ENCODE measurements at regions not wholly inside any gene's neighbourhood (a gene's known extent, or its start where the extent isn't known, plus 50 kb on each side); places are given as distances from the start of the nearest gene placed in this dataset.
"Not testable (repeated sequence)": the region's sequence is repeated elsewhere in the genome, so short reads cannot be mapped to it uniquely, and the experiment has no call there.

DNA sequence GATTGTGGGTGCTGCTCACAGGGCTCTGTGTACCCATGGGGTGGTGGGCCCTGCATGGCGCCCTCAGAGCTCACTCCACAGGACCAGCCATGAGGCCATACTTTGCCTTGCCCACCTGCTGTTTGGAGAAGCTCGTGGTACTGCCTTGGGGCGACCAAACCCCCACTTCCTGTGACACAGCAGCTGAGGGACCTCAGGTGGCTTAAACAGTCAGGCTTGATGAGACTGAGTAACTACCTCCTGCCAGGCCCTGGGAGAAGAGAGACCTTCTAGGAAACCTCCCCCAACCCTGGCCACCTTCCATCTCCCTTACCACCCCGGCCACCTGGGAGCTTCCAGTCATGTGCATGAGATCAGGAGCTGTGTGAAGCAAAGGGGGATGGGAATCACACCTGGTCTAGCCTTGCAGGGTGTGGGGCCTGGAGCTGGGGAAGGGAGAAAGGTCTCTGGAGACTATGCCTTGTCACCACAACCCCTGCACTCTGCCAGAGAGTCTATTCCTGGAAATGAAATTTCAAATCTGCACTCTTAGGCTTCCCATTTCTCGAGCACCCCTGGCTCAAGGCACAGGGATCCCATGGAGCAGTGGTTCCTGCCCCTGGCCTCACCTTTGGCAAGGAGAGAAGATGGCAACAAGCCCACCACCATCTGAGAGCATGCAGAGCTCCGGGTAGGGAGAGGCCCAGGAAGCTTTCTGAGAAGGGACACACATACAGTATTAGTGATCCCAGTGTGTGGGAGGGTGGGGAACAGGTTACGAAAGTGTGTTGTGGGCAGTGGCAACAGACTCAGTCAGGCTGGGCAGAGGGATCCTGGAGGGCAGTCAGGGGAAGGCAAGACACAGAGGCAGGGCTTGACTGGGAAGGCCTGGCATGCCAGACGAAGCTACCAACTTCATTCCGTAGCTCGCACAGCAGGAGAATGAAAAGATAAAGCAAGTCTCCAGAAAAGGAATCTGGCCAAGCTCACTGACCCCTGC is 125.0 kb downstream of the URI1 start:
- DNase-seq = no peak

DNA sequence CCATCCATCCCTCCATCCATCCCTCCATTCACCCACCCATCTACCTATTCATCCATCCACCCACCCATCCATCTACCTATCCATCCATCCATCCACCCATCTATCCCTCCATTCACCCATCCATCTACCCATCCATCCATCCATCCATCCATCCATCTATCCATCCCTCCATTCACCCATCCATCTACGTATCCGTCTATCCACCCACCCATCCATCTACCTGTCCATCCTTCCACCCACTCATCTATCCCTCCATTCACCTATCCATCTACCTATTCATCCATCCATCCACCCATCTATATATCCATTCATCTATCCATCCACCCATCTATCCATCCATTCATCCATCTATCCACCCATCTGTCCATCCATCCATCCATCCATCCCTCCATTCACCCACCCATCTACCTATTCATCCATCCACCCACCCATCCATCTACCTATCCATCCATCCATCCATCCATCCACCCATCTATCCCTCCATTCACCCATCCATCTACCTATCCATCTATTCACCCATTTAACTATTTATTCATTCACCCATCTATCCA is 126.0 kb downstream of the URI1 start:
- not testable (repeated sequence) for DNase-seq

DNA sequence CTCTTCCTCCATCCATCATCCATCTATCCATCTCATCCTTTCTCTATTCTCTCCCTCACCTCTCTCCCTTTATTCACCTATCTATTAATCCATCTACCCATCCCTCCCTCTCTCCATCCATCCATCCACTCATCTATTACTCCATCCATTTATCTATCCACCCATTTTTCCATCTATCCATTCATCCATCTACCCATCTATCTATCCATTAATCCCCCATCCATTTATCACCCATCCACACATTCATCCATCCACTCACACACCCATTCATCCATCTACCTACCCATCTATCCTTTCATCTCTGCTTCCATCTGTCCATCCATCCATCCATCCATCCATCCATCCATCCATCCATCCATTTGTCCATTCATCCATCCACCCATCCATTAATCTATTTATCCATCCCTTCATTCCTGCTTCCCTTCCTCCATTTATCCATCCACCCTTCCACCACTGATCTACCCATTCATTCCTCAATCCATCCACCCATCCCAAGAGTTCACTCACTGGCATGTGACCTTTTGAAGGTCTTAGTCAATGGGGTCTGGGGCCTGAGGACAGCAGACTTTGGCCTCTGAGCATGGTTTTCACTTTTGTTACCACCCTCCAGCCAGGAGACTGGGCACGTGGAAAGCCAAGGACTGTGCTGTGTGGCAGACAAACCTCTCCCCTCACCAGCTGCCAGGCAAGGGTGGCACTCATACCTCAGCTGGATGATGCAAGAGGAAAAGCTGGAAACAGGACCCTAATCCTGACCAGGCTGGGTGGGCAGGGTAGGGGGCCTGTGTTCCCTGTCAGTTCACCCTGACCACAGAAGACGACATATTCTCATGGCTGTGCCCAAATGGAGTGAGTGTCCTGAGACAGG is 126.7 kb downstream of the URI1 start:
- no peak for DNase-seq

DNA sequence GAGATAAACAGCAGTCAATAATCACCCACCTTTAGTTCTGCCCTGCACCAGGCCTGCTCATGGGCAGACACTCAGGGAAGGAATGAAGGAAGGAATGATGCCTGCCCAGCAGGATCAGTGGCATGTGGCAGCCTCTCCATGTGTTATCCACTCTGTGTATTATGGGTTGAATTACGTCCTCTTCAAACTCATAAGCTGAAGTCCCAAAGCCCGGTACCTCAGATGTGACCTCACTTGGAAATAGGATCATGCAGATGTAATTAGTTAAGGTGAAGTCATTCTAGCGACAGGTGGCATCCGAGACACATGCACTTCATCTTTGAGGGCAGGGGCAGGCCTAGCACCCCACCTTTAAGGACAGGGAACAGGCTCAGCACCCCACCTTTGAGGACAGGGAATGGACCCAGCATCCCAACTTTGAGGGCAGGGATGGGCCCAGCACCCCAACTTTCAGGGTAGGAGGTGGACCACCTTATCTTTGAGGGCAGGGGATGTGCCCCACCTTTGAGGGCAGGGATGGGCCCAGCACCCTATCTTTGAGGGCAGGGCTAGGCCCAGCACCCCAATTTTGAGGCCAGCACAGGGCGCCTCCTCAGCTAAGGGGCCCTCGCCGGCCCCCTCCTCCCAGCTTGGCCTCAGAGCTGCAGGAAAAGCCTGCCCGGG is 127.6 kb downstream of the URI1 start:
- no peak for DNase-seq

DNA sequence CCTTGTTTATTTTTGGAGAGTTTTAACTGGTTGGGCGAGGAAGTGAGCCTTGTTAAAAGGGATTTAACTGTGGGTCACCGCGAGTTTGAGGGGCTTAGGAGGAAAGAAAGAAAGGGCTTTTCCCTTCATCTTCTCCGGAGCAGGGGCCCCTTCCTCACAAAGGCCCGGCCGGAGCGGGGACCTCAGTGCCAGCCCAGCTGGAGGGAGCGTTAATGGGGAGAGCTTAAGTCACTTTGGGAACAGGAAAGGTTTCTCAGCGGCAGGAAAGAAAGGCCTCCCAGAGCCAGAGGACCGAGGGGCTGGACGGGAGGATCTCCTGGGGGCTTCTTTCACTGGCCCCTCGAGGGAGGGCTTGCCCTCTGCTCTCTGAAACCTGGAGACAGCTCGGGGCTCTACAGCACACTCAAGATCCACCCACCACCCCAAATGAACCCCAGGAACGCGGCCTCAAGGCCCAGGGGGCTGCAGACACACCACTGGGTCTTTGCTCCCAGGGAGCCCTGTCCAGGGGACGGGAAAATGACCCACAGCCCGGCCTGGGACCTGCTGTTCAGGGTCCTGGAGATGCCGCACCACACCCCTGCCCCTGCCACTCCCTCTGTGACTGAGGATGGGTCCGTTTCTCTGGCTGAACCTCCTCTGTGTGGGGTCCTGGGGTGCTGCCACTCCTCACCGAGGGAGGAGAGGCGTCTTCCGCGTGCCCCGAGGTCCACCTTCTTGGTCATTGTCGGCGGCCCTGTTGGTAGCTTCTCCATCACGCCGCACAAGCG is 128.3 kb downstream of the URI1 start:
- DNase-seq = no peak

DNA sequence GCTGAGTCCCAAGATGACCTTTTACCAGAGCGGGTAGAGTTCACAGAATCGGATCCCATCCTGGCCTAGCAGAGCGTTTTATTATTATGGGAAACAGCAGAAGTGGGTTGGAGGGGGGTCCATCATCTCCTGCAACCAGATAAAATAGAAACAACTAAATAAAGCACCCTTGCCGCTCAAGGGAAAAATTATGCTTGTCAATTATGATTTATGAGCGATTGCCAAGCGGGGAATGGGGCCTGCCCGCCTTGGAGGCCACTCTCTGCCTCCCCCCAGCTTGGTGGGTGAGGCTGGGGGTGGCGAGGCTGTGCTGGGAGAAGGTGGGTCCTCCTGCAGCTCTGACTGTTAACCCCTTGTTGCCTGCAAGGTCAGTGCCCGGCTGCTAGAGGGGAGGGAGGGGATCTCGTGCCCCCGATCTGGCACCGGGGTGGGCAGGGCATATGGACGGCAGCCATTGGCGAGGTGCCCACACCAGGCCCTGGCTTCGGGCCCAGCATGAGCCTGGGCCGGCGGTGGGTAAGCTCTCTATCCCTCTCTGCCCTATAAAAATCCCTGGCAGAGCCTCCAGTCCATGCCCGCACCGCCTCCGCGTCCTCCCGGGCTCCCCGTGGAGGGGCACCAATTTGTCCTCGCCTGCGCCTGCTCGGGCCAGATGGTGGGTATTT is 129.1 kb downstream of the URI1 start:
- no peak for DNase-seq

DNA sequence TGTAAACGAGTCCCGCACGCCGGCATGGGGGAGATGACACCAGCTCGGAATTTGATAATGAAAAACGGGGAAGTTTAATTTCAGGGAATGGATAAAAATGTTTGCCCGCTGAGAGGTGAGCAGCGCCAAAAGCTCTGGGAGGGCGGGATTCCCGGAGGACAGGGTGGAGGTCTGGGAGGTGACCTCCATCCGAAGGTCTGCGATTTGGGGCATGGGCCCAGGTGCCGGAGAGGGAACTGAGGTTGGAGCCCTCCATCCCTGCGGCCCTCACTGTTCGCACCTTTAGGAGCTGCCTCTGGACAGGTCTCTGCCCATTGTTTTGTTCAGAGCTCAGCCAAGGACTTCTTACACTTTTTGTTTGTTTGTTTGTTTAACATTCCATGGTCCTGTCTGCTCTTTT is 129.8 kb downstream of the URI1 start:
- DNase-seq = no peak

DNA sequence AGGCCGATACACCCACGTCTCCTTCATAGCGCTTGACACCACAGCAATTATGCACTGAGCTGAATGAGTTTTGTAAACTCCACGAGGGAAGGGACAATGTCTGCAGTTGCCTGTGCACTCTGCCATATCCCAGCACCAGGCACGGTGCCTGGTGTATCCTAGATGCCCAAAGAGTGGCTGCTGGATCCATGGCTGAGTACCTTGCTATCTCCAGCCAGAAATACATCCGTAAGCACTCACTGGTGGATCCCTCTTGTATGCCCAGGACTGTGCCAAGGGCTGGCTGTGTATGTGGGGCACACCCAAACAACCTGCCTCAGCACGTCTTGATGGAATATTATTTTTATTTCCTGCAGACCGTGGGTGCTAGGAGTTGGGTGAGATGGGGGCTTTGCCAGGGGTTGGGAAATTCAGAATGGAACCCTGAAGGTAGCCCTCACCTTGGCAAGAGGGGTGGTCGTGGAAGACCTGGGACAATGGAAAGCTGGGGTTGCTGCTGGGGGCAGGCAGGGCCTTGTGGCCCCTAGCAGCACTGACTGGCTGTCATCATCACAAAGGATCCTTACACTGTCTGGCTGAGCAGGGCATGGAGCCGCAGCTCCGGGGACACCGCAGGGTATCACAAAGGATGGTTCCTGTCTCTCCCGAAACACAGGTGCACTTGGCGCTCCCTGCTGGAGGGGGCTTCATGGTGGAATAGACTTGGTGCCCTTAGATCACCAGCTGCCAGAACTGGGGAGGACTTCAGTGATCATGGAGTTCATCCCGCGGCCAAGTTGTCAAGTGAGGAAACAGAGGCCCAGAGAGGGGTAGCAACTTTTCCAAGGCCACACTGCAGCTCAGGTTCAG is 131.3 kb downstream of the URI1 start:
- no peak for DNase-seq

DNA sequence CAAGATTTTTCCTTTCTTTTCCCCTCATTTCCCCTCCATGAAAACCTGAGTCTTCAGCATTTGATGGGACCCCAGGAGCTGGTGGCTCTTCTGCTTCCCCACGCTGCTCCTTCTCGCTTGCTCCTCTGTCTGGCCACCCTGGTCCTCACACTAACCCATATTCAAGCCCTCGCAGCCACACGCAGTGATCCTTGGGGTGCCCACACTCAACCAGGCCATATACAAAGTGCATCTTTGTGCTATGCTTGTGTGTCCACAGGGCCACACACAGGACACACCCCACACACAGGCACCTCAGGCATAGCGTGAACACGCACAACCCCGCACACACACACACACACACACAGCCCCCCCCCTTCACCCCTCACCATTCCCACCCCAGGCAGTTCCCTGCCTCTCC is 132.1 kb downstream of the URI1 start:
- DNase-seq = no peak

DNA sequence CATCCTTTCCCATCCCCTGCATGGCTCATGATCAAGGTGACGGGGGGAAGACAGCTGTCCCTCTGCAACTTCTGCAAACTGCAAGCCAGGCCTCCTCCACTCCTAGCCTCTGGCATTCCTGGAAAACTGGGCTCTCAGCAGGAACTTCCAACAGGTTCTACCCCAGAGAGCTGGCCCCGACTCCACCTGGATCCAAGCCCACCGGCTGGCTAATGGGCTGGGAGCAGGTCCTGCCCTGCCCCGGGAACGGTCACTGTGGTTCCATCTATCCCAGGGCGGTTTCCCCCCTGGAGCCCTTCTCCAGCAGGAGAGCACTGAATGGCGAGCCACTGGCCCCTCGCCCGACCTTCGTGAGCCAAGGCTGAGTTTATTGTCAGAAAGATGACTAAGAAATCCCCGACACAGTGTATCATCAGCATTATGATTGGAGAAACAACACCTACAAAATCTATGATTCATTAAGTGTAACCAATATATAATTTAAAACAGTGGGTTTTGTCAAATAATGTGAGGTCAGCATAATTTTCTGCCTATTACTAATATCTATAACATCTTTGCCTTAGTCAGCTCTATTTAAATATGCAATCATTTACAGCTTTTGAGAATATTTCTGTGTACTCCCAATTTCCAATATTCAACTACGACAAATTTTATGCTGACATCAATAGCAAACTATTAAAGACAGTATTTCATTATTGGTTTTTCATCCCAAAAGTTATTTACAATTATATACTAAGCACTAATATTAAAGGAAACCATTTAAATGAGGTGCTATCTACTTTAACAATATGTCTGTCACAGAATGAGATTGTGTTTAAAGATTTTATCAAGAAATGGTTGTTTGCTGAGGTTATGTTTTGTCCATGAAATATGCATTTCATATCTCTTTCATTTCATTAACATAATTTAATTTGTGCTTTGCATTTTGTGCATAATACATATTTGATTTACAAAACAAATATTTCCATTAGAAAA is 133.0 kb downstream of the URI1 start:
- no peak for DNase-seq

DNA sequence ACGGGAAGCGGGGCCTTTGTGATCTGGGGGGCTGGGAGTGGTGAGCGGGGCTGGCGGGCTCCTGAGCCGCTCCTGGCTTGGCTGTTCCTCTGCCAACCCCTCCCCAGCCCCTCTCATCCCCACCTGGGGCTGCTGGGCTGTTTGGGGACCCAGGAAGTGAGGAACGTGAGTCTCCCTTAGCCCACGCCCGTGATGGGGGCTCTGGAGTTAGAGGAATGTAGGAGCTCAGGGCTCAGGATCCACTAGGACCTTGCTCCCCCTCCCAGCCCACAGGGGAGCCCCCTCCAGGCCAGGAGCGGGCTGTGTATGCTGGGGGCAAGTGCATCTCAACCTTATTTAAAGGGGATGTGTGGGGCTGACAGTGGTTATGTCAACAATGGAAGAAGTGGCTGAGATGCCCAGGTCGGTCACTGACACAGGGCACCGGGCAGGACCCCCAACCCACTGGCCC is 134.1 kb downstream of the URI1 start:
- DNase-seq = no peak

DNA sequence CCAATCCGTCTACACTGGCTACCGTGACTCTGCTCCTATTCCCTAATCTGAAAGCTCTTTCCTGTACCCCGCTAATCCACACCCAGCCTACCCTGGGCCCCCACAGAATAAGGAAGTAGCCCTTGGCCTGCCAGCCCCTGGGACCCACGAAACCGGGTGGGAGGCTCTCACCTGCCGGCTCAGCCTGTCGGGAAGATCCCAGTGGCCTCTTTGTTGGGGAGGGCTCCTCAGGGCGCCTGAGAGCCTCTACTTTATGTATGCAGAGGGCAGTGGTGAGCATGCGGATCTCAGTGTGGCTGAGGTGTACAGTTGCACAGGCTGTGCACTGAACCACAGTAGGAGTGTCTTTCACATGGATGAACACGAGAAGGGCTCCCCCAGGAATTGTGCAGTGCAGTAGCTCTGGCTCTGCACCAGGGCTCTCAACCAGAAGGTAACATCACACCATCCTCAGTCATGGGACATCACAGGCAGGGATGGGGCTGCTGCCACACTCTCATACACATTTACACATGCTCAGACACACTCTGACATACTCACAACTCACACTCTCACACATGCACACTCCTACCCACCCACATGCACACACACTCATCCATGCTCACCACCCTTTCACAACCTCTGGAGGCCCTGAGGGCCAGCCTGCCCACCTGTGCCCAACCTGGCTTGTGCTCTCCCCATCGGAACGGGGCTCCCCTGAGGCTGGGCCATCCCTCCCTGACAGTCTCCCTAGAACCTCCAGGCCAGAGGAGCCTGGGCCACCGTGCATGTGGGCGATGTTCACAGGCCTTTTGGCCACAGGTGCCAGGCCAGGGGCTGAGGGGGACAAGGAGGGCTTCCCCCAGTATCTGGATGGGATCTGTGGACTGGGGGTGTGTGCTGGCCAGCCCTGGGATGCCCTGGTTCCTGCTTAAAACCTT is 135.0 kb downstream of the URI1 start:
- no peak for DNase-seq

DNA sequence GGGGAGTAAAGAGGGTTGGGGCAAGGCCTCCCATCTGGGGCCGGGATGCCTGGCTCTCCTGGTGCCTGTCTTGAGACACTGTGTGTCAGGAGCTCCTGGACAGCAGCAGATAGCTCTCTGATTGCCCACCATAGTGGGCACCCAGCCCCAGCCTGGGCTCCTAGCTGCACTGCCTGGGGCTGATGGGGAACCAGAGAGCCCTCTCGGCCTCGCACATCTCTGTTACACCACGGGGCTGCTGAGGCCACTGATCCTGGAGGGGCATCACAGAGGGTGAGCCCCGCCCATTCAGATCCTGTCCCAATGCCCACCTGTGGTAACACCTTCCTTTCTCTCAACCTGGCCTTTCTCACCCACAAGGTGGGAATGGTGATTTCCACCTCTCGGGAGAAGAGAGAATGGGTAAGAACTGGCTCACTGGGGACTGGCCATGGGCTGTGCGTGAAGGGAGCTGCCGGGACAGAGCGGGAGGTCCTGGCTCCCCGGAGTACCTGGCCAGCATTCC is 135.9 kb downstream of the URI1 start:
- no peak for DNase-seq

DNA sequence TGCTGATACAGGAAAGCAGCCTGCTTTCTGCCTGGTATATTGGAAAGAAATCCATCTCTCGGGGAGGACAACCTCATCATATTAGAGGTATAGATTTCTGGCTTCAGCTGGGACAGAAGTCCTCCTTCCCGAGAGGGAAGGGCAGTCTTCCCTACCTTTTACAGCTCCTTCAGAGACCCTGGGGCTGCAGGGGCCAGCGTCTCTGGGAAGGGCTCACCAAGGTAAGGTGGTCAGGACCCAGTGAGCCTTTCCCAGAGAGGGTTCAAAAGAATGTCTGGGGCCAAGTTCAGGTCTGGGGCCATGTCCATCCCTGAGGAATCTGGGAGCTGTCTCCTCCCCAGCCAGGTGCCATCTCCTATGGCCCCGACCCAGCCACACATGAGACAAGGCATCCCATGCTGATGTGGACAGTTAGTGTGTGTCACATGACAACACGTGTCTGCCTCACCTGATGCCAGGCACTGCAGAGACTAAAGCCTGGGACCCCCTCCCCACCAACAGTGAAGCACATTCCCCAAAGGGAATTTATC is 136.4 kb downstream of the URI1 start:
- no peak for DNase-seq

DNA sequence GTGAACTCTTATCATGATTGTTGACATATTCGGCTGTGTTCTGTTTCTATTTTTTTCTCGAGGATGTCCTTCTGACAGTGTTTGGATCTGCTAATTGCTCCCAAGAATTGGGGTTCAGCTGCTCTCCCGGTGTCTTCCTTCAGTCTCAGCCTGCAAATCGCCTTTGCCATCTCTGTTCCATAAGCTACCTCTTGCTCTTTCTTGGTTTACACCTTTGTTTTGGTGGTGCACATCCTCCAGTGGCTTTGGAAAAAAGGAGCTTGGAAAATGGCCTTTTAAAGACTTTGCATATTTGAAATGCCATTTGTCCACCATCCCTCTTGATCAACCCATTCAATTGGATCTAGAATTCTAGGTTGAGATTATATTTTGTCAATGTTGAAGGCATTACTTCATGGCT is 137.2 kb downstream of the URI1 start:
- no peak for DNase-seq

DNA sequence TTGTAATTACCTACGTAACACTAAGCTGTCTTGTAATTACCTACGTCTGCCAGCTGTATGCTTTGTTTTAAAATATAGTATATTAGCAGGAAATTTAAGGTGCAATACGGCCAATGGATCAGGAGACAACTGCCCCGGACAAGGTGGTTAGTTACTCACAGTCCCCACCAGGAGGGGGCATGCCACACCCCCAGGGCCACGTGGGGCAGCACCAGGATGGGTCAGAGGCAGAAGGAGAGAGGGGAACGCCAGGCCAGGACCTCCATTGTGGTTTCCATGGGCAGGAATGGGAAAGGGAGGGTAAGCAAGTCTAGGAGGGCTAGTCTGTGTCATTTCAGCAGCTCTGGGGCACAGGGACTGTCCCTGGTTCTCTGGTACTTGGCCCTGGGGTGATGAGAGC is 140.1 kb downstream of the URI1 start:
- no peak for DNase-seq

DNA sequence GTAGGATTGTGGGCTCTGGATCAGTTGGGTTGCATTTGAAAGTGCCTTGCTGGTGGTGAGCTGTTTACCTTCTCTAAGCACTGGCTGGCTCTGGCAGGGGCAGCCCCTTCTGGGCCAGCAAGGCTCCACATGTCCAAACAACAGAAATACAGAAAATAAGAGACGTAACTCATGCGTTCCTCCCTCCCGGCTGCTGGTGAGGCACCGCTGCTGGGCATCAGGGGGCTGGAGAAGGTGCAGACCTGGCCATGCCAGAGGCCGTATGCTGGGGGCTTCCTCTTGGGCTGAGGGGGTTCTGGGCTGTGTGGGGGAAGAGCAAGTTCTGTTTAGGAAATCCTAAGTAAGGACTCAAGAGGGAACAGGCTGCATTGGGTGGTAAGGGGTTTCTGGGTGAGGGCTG is 140.6 kb downstream of the URI1 start:
- no peak for DNase-seq

Measured in GOT3 (cell line).